A549 (cell line): ENCODE measurements at regions not wholly inside any gene's neighbourhood (a gene's known extent, or its start where the extent isn't known, plus 50 kb on each side); places are given as distances from the start of the nearest gene placed in this dataset.

Experiments used
- ATAC-seq, 2 experiments: fragments of 200-7000 bp in 1 of 2; fragments of >200 bp in 1 of 2; cut with Nextera tagmentation in 1 of 2; cut with Tn5 transposase in 1 of 2; 3 replicates each; pipeline versions ENCODE4 v1.8.0 to v1.9.1; 2018 to 2020; ENCODE audit warnings: mild to moderate bottlenecking in 1 of 2, moderate library complexity in 1 of 2
- CTCF ChIA-PET: fragments of 300-600 bp; sonication (Branson Sonifier 250); formaldehyde crosslinking; extraction: SDS; loops from one replicate; lab custom pipeline; 2021; ENCODE audit warnings: antibody characterized with exemption, inconsistent platforms; lab: Yijun Ruan, JAX
- POLR2A ChIA-PET: fragments of 350-600 bp; formaldehyde crosslinking; extraction: SDS; loops from one replicate; lab custom pipeline; 2021; ENCODE audit warnings: antibody characterized with exemption, inconsistent platforms; lab: Yijun Ruan, JAX
- DNase-seq, 2 experiments: peaks; one replicate each; pipeline versions ENCODE4 v3.0.0 to v3.0.0-alpha.2; 2011 to 2016; ENCODE audit warnings: low read depth in 1 of 2, low spot score in 1 of 2
- FAIRE-seq: peaks from 2 replicates; lab custom pipeline; 2011; peaks lifted over from hg19 to GRCh38; lab: Jason Lieb, UNC
- H3K27ac ChIP-seq, 2 experiments: fragments of >200 bp; sonication (Bioruptor Twin); formaldehyde crosslinking; 3 replicates each; pipeline ENCODE4 v1.5.1; 2016 to 2017
- H3K4me1 ChIP-seq: fragments of >200 bp; sonication (Bioruptor Twin); formaldehyde crosslinking; 3 replicates; pipeline ENCODE4 v1.6.1; 2016
- H3K4me2 ChIP-seq: fragments of >200 bp; sonication (Bioruptor Twin); formaldehyde crosslinking; 3 replicates; pipeline ENCODE4 v1.6.1; 2016
- H3K4me3 ChIP-seq: fragments of >200 bp; sonication (Bioruptor Twin); formaldehyde crosslinking; 3 replicates; pipeline ENCODE4 v1.5.1; 2016
- H3K9me3 ChIP-seq: fragments of >200 bp; sonication (Bioruptor Twin); formaldehyde crosslinking; 3 replicates; pipeline ENCODE4 v1.6.1; 2016
- BCL3 ChIP-seq: fragments of >200 bp; sonication (Bioruptor Twin); formaldehyde crosslinking; IDR thresholded peaks from 3 replicates; pipeline ENCODE4 v1.6.1; 2016
- CBX8 ChIP-seq: fragments of 200-600 bp; sonication (generic); IDR thresholded peaks from 2 replicates; pipeline ENCODE4 v1.6.1; 2016
- CHD2 ChIP-seq: fragments of 150-350 bp; IDR thresholded peaks from 2 replicates; pipeline ENCODE4 v1.6.1; 2014; ENCODE audit warnings: low read length; ENCODE audit not compliant: partially characterized antibody
- EHMT2 ChIP-seq: fragments of 200-600 bp; sonication (generic); IDR thresholded peaks from 2 replicates; pipeline ENCODE4 v1.6.1; 2016; ENCODE audit warnings: antibody characterized with exemption, low read depth, mild to moderate bottlenecking, moderate library complexity
- EP300 ChIP-seq, 2 experiments: fragments of >200 bp; sonication (Bioruptor Twin); formaldehyde crosslinking; IDR thresholded peaks; 2 replicates in 1 of 2; 3 replicates in 1 of 2; pipeline ENCODE4 v1.6.1; 2016 to 2017
- ESRRA ChIP-seq: fragments of 150-350 bp; IDR thresholded peaks from 2 replicates; pipeline ENCODE4 v1.6.1; 2014; ENCODE audit warnings: mild to moderate bottlenecking, low read length, borderline replicate concordance
- FOSL2 ChIP-seq, 2 experiments: fragments of 450-650 bp in 1 of 2; fragments of >200 bp in 1 of 2; sonication (Bioruptor Twin) in 1 of 2; formaldehyde crosslinking; IDR thresholded peaks; 2 replicates each; pipeline versions ENCODE4 v1.5.0 to v1.6.1; 2016 to 2020; ENCODE audit warnings: mild to moderate bottlenecking in 1 of 2, moderate library complexity in 1 of 2
- FOXS1 ChIP-seq: fragments of 250-450 bp; sonication (Bioruptor Pico); IDR thresholded peaks from 2 replicates; pipeline ENCODE4 v1.5.0; 2020; ENCODE audit warnings: mild to moderate bottlenecking, moderate library complexity
- GATA3 ChIP-seq: IDR thresholded peaks from 2 replicates; pipeline ENCODE4 v1.6.1; 2012; ENCODE audit warnings: borderline replicate concordance
- HDAC2 ChIP-seq: fragments of 200-600 bp; sonication (generic); IDR thresholded peaks from 2 replicates; pipeline ENCODE4 v1.6.1; 2016
- HOXA7 ChIP-seq: fragments of 250-450 bp; sonication (Bioruptor Pico); IDR thresholded peaks from 2 replicates; pipeline ENCODE4 v1.5.0; 2020; ENCODE audit warnings: mild to moderate bottlenecking, moderate library complexity
- HOXB13 ChIP-seq: fragments of 250-450 bp; sonication (Bioruptor Pico); IDR thresholded peaks from 2 replicates; pipeline ENCODE4 v1.5.0; 2020; ENCODE audit warnings: low read depth, mild to moderate bottlenecking, moderate library complexity
- HOXB5 ChIP-seq: fragments of 250-450 bp; sonication (Bioruptor Pico); IDR thresholded peaks from 2 replicates; pipeline ENCODE4 v1.5.0; 2020; ENCODE audit warnings: mild to moderate bottlenecking, moderate library complexity
- JUN ChIP-seq, 2 experiments: fragments of >200 bp; sonication (Bioruptor Twin); formaldehyde crosslinking; IDR thresholded peaks; 2 replicates in 1 of 2; 3 replicates in 1 of 2; pipeline ENCODE4 v1.6.1; 2016 to 2017
- KDM5A ChIP-seq: fragments of 200-600 bp; sonication (generic); IDR thresholded peaks from 2 replicates; pipeline ENCODE4 v1.6.1; 2016; ENCODE audit warnings: antibody characterized with exemption, mild to moderate bottlenecking
- MAFK ChIP-seq: fragments of 450-650 bp; IDR thresholded peaks from 2 replicates; pipeline ENCODE4 v1.6.1; 2014; ENCODE audit not compliant: partially characterized antibody
- NFE2L2 ChIP-seq: fragments of 150-350 bp; conservative IDR thresholded peaks from 2 replicates; pipeline ENCODE4 v1.6.1; 2014; ENCODE audit warnings: low read length
- PBX3 ChIP-seq: IDR thresholded peaks from 2 replicates; pipeline ENCODE4 v1.6.1; 2012
- RARB ChIP-seq: fragments of 250-450 bp; sonication (Bioruptor Pico); IDR thresholded peaks from 2 replicates; pipeline ENCODE4 v1.8.0; 2021; ENCODE audit warnings: mild to moderate bottlenecking, moderate library complexity
- RCOR1 ChIP-seq: fragments of 150-350 bp; IDR thresholded peaks from 2 replicates; pipeline ENCODE4 v1.6.1; 2014; ENCODE audit warnings: antibody characterized with exemption, low read length, low read depth
- SREBF2 ChIP-seq: fragments of 450-650 bp; IDR thresholded peaks from 2 replicates; pipeline ENCODE4 v1.6.1; 2014; ENCODE audit warnings: mild to moderate bottlenecking, moderate library complexity
- TP53 ChIP-seq: fragments of 250-450 bp; sonication (Bioruptor Pico); IDR thresholded peaks from 2 replicates; pipeline ENCODE4 v1.5.0; 2021; ENCODE audit warnings: mild to moderate bottlenecking, moderate library complexity
- ZC3H11A ChIP-seq: fragments of 450-650 bp; IDR thresholded peaks from 2 replicates; pipeline ENCODE4 v1.6.1; 2014; ENCODE audit warnings: antibody characterized with exemption, mild to moderate bottlenecking
- ZNF302 ChIP-seq: fragments of 250-450 bp; sonication (Bioruptor Pico); IDR thresholded peaks from 2 replicates; pipeline ENCODE4 v1.9.0; 2021; ENCODE audit warnings: inconsistent platforms, mild to moderate bottlenecking, moderate library complexity
- WGBS: methylation state at CpG from one replicate; pipeline ENCODE4 v1.1.6; 2017; ENCODE audit errors: missing lambda C conversion rate; 5-methylcytosine and 5-hydroxymethylcytosine counted together
- TF ChIP-seq, protein P1 (sequence below): IDR thresholded peaks from 2 replicates; pipeline ENCODE4 v1.6.1; 2012; ENCODE audit warnings: low read depth, borderline replicate concordance
- TF ChIP-seq, protein P2 (sequence below): fragments of >200 bp; sonication (Bioruptor Twin); formaldehyde crosslinking; IDR thresholded peaks from 2 replicates; pipeline ENCODE4 v1.6.1; 2016

- Histone ChIP-seq H3K4me2 (no peak overlapping the region), H3K9me3 (no peaks in the 10 kb centered on the region), H3K27ac (no peak overlapping the region), H3K4me1 (peaks cover 3% of the 10 kb centered on the region; the same call in 1 of the 3 replicates), H3K4me3 (no peak overlapping the region)
- ATAC-seq (no peak), FAIRE-seq (no peak), DNase-seq (no peak)
- TF ChIP-seq HOXB13 (CRISPR knock-in tag): no peak
- TF ChIP-seq ESRRA: no peak
- TF ChIP-seq RCOR1: no peak
- TF ChIP-seq SREBF2: no peak
- no peak for TF ChIP-seq EHMT2
- TF ChIP-seq BCL3: no peak
- TF ChIP-seq ZC3H11A: no peak
- TF ChIP-seq RARB (CRISPR knock-in tag): no peak
- TF ChIP-seq HDAC2: no peak
- TF ChIP-seq CBX8: no peak
- TF ChIP-seq FOSL2 (IDR thresholded peaks at IDR 0.05): no peak
- no peak for TF ChIP-seq FOSL2 (CRISPR knock-in tag; IDR thresholded peaks at IDR 0.05)
- TF ChIP-seq HOXB5 (CRISPR knock-in tag): no peak
- ChIA-PET POLR2A (no interaction called here), CTCF (no interaction called here)
- 96% methylated on average over 2 of the region's 2 CpGs for WGBS
Observed at GRCh38 chr4:71659979-71660378, 123.9 kb downstream of the GC start.

- WGBS: 81% methylated on average over 1 of the region's 1 CpG
- ChIA-PET POLR2A (no interaction called here), CTCF (no interaction called here)
- H3K9me3 ChIP-seq: no peaks in the 10 kb centered on the region
- DNase-seq (no peak), ATAC-seq (no peak), FAIRE-seq (no peak)
- no peak overlapping the region for H3K4me2 ChIP-seq
- no peak overlapping the region for H3K4me3 ChIP-seq
- H3K27ac ChIP-seq: no peak overlapping the region
- TF ChIP-seq, protein P1, sequence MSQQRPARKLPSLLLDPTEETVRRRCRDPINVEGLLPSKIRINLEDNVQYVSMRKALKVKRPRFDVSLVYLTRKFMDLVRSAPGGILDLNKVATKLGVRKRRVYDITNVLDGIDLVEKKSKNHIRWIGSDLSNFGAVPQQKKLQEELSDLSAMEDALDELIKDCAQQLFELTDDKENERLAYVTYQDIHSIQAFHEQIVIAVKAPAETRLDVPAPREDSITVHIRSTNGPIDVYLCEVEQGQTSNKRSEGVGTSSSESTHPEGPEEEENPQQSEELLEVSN: no peak
- no peaks in the 10 kb centered on the region for H3K4me1 ChIP-seq
Observed at GRCh38 chr4:71648923-71649322, 135.0 kb downstream of the GC start.

DNA sequence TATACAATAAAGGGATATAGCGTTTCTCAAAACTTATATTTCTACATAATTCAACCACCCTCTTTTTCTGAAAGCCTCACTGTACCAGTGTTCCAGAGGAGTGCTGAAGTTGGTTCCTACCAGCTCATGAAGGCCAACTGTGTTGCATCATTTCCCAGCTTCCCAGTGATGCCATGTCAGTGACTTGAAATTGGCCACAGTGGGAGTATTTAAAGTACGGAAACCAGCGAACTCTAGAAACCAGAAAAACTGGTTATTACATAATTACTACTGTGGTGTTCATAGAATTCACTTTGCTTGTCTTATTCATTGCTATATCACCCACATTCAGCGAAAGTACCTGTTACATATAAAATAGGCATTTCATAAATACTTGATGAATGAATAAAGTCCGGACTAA lies 135.4 kb downstream of the GC start:
- WGBS: 64% methylated on average over 5 of the region's 5 CpGs
- ATAC-seq: no peak
- DNase-seq: no peak
- no peak overlapping the region for H3K4me3 ChIP-seq
- ChIA-PET POLR2A (no interaction called here), CTCF (no interaction called here)
- no peaks in the 10 kb centered on the region for H3K4me1 ChIP-seq
- no peak for FAIRE-seq
- H3K4me2 ChIP-seq: no peak overlapping the region
- TF ChIP-seq HOXA7 (no peak), FOSL2 (IDR thresholded peaks at IDR 0.05) (no peak), FOSL2 (CRISPR knock-in tag; IDR thresholded peaks at IDR 0.05) (no peak), TP53 (CRISPR knock-in tag) (no peak), FOXS1 (CRISPR knock-in tag) (no peak), CBX8 (no peak), NFE2L2 (no peak), GATA3 (no peak), MAFK (no peak), PBX3 (no peak), CHD2 (no peak), ZNF302 (CRISPR knock-in tag) (no peak), EP300 (IDR thresholded peaks at IDR 0.05) (no peak), KDM5A (no peak), JUN (IDR thresholded peaks at IDR 0.05) (no peak), EHMT2 (no peak)
- TF ChIP-seq, protein P2, sequence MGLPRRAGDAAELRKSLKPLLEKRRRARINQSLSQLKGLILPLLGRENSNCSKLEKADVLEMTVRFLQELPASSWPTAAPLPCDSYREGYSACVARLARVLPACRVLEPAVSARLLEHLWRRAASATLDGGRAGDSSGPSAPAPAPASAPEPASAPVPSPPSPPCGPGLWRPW: no peak
- no peaks in the 10 kb centered on the region for H3K9me3 ChIP-seq
- no peak overlapping the region for H3K27ac ChIP-seq
